HK-2 (cell line): ENCODE measurements at regions not wholly inside any gene's neighbourhood (a gene's known extent, or its start where the extent isn't known, plus 50 kb on each side); places are given as distances from the start of the nearest gene placed in this dataset.

ENCODE experiments used
- DNase-seq: peaks from one replicate; pipeline ENCODE4 v3.0.0-alpha.2; 2018; ENCODE audit not compliant: unreplicated experiment

DNA sequence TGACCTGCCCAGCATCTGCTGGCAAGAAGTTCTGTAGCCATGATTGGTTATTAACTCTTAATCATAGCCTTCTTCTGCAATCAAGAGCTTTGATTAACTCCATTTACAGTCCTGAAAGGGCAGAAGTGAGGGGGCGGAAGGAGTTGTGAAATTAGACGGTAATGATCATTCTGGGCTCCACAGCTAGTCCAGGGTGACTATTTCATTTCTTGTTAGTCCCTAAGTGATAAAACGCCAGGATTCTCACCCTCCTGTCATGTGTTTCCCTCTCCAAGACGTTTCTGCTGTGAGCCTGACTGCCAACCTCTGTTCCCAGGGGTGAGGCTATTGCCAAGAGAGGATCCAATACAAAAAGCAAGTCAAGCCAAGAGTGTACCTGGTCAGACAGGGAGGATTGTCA is 155.9 kb upstream of the IPO5 start:
- no peak for DNase-seq

- no peak for DNase-seq
Observed at GRCh38 chr13:97798171-97798821, 155.2 kb upstream of the IPO5 start.

DNA sequence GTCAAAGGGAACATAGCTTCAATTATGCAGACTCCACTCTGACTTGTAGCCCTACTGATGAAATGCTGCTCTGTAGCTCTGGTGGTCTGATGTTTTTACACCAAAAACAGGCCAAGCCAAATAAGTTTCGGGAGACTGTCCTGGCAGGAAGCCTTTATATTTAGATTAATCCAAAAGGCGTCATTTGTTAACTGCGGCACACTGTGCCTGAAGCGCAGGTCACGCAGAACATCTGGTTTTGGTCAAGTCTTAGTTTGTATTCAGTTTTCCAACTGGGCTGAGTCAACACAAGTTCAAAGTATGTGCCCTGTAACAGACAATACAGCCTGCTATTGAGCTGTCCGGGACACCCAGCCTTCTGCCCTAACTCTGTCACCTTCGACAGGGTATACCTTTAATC is 154.6 kb upstream of the IPO5 start:
- no peak for DNase-seq

DNA sequence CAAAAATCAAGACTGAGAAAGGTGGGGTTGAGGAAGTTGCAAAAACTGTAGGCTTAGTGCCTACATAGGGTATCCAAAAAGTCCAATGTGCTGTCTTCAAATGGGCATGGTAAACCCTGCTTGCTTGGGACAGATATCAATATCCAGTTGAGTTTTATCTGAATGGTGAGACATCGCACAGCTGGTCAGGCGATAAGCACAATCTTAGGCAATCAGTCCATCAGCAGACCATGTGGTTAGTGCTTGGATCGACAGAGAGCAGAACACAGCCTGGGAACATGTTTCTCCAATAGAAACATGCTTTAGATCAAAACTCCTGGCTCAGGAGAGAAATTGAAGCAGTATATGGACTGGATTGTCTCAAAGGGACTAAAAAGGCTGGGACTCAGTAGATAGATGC is 151.3 kb upstream of the IPO5 start:
- DNase-seq, result no peak

GRCh38 chr13:97809576-97809975 is 143.9 kb upstream of the IPO5 start:
- no peak for DNase-seq

DNA sequence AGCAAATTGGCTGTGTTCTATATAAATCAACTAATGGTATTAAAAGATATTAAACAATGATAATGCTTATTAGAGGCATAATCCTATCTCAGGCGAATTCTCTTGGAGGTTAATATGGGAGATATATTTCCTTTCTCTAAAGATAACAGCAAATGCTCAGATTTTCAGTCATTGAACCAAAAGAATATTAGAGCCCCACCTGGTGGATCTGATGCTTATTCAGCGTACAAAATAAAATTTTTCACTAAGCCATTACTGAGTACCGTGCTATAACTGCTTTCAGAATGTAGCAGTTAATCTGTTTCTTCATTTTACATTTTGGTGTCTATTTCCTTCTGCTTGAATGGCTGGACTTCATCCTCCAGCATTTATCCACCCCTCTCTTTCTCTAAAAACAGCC is 143.3 kb upstream of the IPO5 start:
- no peak for DNase-seq

DNA sequence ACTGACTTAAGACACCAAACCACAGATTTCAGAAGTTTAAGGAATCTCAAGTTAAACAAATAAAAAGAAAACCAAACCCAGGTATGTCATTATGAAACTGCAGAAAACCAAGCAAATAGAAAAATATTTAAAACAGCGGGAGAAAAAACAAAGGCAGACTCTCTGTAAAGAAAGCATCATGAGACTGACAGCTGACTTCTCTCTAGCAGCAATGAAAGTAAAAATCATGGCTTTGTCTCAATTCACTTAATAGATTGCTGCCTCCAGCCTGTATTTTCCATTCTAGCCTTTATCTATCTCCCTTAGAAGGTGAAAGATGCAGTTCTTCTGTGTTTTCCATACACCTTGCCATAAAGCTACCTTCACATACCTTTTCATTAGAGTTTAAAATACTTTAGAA is 131.1 kb upstream of the IPO5 start:
- DNase-seq, result no peak

DNA sequence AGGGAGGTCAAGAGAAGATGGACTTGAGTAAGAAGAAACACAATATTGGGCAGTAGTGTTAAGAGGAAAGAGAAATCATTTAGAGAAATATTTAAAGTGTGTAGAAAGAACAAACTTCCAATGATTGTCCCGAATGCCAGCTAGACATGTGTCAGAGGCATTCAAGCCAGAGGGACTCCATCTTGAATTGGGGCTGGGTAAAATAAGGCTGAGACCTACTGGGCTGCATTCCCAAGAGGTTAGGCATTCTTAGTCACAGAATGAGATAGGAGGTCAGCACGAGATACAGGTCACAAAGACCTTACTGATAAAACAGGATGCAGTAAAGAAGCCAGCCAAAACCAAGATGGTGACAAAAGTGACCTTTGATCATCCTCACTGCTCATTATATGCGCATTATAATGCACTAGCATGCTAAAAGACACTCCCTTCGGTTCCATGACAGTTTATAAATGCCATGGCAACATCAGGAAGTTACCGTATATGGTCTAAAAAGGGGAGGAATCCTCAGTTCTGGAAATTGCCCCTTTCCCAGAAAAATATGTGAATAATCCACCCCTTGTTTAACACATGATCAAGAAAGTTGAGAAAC is 127.0 kb upstream of the IPO5 start:
- DNase-seq, result no peak

GRCh38 chr13:97834250-97834649 is 119.2 kb upstream of the IPO5 start:
- DNase-seq, result no peak

DNA sequence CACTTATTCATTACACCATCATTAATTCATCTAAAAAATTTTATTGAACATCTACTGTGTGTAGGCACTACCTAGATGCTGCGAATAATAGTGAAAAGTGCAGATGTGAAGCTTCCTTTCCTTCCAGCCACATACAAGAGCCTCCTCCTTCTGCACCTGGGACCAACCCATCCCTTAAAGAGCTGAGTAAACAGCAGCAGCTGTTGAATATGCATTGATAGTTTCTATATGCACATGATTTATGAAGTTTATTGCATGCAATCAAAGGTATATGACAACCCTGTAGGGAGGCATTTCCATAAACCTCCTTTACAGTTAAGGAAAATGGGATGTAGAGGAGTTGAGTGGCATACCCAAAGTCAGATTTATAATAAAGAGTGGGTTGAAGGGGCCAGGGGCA is 110.3 kb upstream of the IPO5 start:
- DNase-seq, result no peak

- DNase-seq, result no peak
Observed at GRCh38 chr13:97844151-97844550, 109.3 kb upstream of the IPO5 start.

GRCh38 chr13:97848886-97849285 is 104.6 kb upstream of the IPO5 start:
- DNase-seq, result no peak

DNA sequence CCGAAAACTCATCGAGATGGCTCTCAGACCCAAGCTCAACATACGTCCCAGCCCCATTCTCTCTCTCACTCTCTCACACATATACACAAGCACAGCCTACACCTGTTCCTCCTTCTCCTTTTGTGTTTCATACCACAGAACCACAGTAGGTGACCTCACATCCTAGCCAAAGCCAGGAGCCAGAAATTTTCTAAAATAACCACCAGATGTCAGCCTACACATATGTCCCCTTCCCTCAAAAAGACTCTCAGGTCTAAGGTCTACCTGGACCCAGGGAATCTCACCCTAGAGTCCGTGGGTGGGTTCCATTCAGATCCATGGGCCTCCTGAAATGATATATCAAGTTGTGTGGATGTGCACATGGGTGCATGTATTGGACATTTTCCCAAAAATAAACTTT is 104.2 kb upstream of the IPO5 start:
- DNase-seq, result no peak

- DNase-seq, result no peak
Observed at GRCh38 chr13:97851269-97851668, 102.2 kb upstream of the IPO5 start.

GRCh38 chr13:97852181-97852874 is 101.1 kb upstream of the IPO5 start:
- no peak for DNase-seq

GRCh38 chr13:97853550-97853949 is 99.9 kb upstream of the IPO5 start:
- no peak for DNase-seq

GRCh38 chr13:97855570-97856303 is 97.7 kb upstream of the IPO5 start:
- DNase-seq, result no peak

- DNase-seq, result no peak
Observed at GRCh38 chr13:97856304-97856675, 97.2 kb upstream of the IPO5 start.

DNA sequence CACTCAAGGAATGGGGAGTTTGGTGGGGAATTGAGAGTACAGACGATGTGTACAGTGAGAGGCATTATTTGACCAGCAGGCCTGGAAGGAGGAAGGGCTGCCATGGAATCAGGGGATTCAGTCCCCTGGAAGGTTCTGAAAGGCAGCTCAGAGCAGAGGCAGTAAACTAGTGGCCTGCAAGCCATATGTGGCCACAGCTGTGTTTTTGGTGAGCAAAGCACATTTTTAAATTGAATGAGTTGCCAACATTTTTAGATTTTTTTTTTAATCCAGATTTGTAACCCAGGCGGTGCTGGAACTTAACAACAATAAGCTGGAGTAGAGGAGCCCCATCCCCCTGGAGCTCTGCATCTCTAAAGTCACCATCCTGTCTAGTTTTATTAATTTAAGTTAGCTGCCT is 95.3 kb upstream of the IPO5 start:
- no peak for DNase-seq

DNA sequence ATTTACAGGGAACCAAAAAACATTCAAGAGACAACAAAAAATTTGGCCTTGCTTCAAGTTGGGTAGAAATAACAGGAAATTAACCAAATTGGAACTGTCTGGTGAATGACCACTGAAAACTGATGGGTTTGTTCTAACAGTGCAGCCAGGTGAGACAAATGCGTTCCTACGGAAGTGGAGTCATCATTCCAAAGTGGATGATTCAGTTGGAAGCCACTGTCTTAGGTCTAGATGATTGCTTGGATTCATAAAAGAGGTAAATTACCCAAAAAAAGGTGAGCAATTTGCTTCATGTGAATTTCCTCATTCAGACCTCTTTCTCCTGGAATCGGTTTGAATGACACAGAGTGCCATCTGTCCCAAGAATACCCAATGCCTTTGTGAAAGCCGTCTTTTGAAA is 87.1 kb upstream of the IPO5 start:
- DNase-seq, result no peak

DNA sequence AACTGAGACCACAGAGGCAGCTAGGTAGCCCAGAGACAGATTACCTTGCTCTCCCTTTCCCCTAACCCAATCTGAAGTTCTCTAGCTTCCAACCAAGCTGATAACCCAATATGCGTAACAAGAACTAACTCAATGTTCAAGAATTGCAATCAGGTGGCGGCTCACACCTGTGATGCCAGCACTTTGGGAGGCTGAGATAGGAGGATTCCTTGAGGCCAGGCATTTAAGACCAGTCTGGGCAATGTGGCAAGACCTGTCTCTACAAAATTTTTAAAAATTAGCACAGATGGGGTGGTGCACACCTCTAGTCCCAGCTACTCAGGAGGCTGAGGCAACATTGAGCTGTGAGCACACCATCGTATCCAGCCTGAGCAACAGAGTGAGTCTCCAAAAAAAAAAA is 86.7 kb upstream of the IPO5 start:
- DNase-seq, result no peak

DNA sequence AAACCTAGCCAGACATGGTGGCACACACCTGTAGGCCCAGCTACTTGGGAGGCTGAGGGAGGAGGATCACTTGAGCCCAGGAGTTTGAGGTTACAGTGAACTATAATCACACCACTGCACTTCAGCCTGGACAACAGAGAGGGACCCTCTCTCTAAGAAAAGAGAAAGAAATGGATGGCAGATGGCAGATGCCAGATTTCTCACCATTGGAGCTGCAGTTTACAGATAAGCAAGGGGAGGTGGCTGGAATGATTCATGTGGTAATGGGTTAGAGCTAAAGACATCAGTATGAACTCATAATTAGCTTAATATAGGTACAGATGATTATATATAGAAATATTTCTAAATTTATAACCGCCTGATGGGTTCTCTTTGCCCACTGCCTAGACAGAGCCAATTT is 80.1 kb upstream of the IPO5 start:
- DNase-seq, result no peak

GRCh38 chr13:97875218-97875617 is 78.3 kb upstream of the IPO5 start:
- no peak for DNase-seq
